A549 (cell line): ENCODE measurements at regions not wholly inside any gene's neighbourhood (a gene's known extent, or its start where the extent isn't known, plus 50 kb on each side); places are given as distances from the start of the nearest gene placed in this dataset.

ENCODE experiments used
- CTCF ChIP-seq: fragments of >200 bp; sonication (Bioruptor Twin); formaldehyde crosslinking; IDR thresholded peaks from 3 replicates; pipeline ENCODE4 v1.5.1; 2016
- ELK1 ChIP-seq: fragments of 150-350 bp; IDR thresholded peaks from 2 replicates; pipeline ENCODE4 v1.6.1; 2014; ENCODE audit warnings: low read depth, mild to moderate bottlenecking, low read length
- ESRRA ChIP-seq: fragments of 150-350 bp; IDR thresholded peaks from 2 replicates; pipeline ENCODE4 v1.6.1; 2014; ENCODE audit warnings: mild to moderate bottlenecking, low read length, borderline replicate concordance
- HOXA7 ChIP-seq: fragments of 250-450 bp; sonication (Bioruptor Pico); IDR thresholded peaks from 2 replicates; pipeline ENCODE4 v1.5.0; 2020; ENCODE audit warnings: mild to moderate bottlenecking, moderate library complexity
- MAZ ChIP-seq: fragments of 150-350 bp; IDR thresholded peaks from 2 replicates; pipeline ENCODE4 v1.6.1; 2014; ENCODE audit warnings: antibody characterized with exemption, low read depth, low read length, borderline replicate concordance
- MYC ChIP-seq: IDR thresholded peaks from 2 replicates; pipeline ENCODE4 v1.6.1; 2012; ENCODE audit warnings: mild to moderate bottlenecking, inconsistent platforms, low read length, improper control_type of control experiment, borderline replicate concordance
- POLR2A ChIP-seq: IDR thresholded peaks from 2 replicates; pipeline ENCODE4 v1.6.1; 2012; ENCODE audit warnings: mild to moderate bottlenecking, low read length
- POLR2AphosphoS2 ChIP-seq: conservative IDR thresholded peaks from 2 replicates; pipeline ENCODE4 v1.6.1; 2012; ENCODE audit warnings: low read length, improper control_type of control experiment, inconsistent platforms
- RAD21 ChIP-seq, 2 experiments: fragments of >200 bp in 1 of 2; sonication (Bioruptor Twin) in 1 of 2; formaldehyde crosslinking in 1 of 2; IDR thresholded peaks in 1 of 2; conservative IDR thresholded peaks in 1 of 2; 2 replicates in 1 of 2; 3 replicates in 1 of 2; pipeline ENCODE4 v1.6.1; 2012 to 2018; ENCODE audit warnings: inconsistent platforms in 1 of 2
- RCOR1 ChIP-seq: fragments of 150-350 bp; IDR thresholded peaks from 2 replicates; pipeline ENCODE4 v1.6.1; 2014; ENCODE audit warnings: antibody characterized with exemption, low read length, low read depth
- SREBF2 ChIP-seq: fragments of 450-650 bp; IDR thresholded peaks from 2 replicates; pipeline ENCODE4 v1.6.1; 2014; ENCODE audit warnings: mild to moderate bottlenecking, moderate library complexity
- TP53 ChIP-seq: fragments of 250-450 bp; sonication (Bioruptor Pico); IDR thresholded peaks from 2 replicates; pipeline ENCODE4 v1.5.0; 2021; ENCODE audit warnings: mild to moderate bottlenecking, moderate library complexity
- ZFP36 ChIP-seq: fragments of 450-650 bp; IDR thresholded peaks from 2 replicates; pipeline ENCODE4 v1.6.1; 2014; ENCODE audit warnings: borderline replicate concordance; ENCODE audit not compliant: partially characterized antibody
- TF ChIP-seq, protein P1 (sequence below): IDR thresholded peaks from 2 replicates; pipeline ENCODE4 v1.6.1; 2012

- TF ChIP-seq ESRRA (no peak), ELK1 (no peak), RCOR1 (no peak), POLR2AphosphoS2 (no peak), CTCF (no peak), POLR2A (no peak), TP53 (CRISPR knock-in tag) (no peak), MYC (no peak), RAD21 (conservative IDR thresholded peaks at IDR 0.05 in 1 of 2, IDR thresholded peaks at IDR 0.05 in 1 of 2) (no peak), HOXA7 (no peak), SREBF2 (no peak), ZFP36 (no peak), MAZ (no peak)
- TF ChIP-seq, protein P1, sequence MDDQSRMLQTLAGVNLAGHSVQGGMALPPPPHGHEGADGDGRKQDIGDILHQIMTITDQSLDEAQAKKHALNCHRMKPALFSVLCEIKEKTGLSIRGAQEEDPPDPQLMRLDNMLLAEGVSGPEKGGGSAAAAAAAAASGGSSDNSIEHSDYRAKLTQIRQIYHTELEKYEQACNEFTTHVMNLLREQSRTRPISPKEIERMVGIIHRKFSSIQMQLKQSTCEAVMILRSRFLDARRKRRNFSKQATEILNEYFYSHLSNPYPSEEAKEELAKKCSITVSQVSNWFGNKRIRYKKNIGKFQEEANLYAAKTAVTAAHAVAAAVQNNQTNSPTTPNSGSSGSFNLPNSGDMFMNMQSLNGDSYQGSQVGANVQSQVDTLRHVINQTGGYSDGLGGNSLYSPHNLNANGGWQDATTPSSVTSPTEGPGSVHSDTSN, result no peak
Observed at GRCh38 chr11:15339302-15339701, 224.6 kb downstream of the INSC start.
